GM04504 (cell line): ENCODE measurements at regions not wholly inside any gene's neighbourhood (a gene's known extent, or its start where the extent isn't known, plus 50 kb on each side); places are given as distances from the start of the nearest gene placed in this dataset.

ENCODE experiments used
- DNase-seq: peaks from one replicate; pipeline ENCODE4 v3.0.0-alpha.2; 2012; ENCODE audit warnings: low read depth

DNA sequence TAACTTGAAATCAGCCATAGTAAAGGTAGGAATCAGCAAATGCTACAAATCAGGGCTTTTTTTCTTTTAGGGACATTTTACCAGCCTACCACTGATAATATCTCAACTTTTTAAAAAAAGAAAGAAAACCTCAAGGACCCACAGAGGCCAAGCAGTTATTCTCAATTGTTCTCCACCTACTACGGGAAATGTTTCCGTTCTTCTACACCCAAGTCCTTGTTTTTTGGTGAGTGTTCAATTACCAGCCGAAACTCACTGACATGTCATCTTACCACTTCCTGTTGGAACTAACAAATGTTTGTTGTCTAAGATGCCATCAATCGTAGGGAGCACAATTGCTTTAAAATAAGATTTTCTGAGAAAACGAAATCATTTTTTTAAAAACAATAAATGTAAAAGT, 50.2 kb upstream of the CDK1 start:
- no peak for DNase-seq

DNA sequence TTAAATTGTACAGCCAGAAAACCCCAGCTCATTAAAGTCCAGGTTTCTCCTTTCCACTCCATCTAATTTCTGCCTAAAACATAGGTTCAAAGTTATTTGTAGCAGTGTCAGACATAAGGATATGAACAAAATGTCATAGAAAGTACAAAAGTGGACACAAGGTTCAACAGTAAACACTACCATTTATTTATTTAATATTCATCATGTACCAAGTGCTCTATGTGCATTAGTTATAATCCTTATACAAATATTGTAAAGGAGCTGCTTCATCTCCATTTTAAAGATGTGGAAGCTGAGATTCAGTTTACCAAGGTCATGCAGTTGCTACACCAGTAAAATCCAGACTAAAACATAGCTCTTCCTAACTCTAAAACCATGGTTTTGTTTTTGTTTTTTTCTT, 52.0 kb upstream of the CDK1 start:
- DNase-seq: no peak

DNA sequence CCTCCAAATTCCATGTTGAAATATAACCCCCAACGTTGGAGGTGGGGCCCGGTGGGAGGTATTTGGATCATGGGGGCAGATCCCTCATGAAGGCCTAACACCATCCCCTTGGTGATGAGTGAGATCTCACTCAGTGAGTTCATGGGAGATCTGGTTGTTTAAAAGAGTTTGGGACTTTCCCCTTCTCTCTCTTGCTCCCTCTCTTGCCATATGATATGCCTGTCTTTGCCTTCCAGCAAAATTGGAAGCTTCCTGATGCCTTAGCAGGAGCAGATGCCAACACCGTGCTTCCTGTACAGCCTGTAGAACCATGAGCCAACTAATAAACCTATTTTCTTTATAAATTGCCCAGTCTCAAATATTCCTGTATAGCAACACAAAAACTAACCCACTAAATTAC, 55.7 kb upstream of the CDK1 start:
- DNase-seq: no peak

DNA sequence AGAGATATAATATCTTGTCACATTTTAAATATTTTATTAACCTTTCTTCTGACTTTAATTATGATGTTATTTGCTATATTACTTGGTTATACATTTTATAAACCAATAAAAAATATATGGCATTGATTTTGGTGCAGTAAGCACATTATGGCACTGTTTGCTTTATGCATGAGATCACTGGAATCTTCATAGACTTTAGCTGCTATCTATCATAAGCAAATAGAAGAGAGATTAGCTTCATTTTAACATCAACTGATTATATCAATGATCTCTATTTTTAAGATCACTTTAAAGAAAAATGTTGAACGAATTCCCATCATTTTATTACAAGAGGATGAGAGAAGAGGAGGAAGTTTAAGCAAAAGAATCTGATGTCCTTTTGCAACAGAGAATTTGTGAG, 58.6 kb upstream of the CDK1 start:
- DNase-seq: no peak

DNA sequence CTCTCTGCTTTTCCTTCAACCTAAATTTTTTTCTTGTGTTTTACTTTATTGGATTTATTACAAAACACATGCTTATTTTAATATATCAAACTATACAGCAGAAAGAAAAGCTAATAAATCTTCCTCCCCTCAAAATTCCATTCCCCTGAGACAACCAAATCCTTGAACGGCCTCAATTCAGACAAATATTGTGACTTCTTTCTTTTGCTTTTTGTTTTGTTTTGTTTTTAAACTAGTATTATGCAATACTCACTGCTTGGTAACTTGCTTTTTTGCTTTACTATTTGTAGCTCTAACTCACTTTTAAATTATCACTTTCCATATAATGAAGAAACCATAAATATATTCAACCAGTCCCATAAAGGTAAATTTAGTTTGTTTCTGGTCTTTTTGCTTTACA, 59.4 kb upstream of the CDK1 start:
- no peak for DNase-seq

DNA sequence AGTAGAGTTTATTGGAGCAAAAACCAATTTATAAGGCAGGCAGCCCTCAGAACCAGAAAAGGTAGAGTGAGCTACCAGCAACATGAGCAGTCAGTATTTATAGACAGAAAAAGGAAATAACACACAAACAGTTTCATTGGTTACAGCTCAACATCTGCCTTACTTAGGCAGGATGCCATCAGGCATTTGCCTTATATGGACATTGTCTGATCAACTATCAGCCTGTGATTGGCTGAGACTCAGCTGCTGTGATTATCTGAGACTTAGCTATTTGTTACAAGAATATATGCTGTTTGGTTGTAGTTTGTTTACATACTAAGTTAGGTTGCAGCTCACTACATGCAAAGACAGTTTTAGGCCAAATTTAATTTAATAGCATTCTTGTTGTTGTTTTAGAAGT, 60.4 kb upstream of the CDK1 start:
- no peak for DNase-seq

DNA sequence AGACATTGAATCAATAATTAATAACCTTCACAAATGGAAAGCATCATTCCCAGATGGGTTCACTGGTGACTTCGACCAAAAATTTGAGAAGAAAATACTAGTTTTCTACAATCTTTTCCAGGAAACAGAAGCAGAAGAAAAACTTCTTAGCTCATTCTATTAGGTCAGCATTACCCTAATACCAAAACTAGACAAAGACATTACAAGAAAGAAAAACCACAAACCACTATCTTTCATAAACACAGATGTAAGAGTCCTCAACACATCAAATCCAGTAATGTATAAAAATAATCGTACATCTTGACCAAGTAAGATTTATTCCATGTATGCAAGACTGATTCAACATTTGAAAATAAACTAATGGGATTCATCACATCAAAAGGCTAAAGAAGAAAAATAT, 64.0 kb upstream of the CDK1 start:
- no peak for DNase-seq

DNA sequence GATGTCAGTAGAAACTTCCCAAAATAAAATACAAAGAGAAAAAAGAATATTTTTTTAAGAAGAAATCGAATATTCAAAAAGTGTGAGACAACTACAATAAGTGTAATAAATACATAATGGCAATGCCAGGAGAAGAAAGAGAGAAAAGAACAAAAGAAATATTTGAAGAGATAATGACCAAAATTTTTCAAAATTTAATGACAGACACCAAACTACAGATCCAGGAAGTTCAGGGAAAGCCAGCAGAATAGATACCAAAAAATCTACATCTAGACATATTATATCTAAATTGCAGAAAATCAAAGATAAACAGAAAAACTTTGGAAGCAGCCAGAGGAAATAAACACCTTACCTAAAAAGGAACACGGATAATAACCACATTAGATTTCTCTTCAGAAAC, 66.8 kb upstream of the CDK1 start:
- DNase-seq: no peak

DNA sequence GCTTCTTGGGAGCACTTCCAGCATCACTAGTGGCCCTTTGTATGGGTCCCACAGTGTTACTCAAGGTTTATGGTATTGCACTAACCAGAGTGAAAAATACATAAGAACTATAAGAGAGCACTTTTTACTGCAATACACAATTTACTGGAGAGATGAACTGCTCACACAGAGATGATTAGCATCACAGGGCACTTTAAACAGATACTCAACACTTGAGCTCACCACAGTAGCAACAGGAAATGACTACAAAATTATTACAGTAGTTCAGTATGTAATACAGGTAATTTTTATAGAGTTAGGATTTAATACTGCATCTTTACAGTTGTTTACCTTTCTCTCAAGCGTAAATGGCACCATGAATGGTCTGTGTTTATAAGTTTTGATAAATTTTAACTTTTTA, 68.2 kb upstream of the CDK1 start:
- DNase-seq: no peak

DNA sequence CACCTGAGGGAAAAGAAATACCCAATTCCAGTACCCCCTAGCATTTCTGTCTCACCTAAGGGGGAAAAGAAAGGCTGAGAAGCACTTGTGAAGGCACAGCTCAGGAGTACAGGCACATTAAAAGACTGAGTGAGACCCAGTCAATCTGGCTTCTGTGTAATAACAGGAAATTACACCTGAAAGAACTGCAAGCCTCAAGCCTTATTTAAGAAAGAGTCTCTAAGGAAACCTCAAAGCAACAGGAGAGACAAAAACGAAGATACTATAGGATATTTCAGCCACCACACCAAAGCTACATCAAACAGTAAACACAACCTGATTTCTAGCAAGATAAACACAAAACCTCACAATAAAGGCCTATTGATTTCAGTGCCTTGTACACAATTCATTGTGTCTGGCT, 69.6 kb upstream of the CDK1 start:
- DNase-seq: no peak

DNA sequence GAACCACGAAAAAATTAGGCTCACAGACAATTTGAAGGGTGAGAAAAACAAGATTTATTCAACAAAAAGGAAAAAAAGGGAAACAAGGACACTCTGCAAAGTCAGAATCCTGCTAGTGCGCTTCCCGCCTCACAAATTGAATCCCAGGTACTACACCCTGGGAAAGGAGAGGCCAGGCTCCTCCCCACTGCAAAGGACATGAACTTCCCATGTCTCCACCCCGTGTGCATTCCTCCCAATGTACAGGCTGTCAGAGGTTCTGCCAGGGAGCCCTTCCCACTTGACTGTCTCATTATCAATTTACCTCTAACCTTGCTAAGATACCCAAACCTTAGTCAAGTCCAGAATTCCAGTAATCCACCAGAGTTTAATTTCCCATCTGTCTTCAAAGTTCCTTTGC, 70.4 kb upstream of the CDK1 start:
- no peak for DNase-seq

DNA sequence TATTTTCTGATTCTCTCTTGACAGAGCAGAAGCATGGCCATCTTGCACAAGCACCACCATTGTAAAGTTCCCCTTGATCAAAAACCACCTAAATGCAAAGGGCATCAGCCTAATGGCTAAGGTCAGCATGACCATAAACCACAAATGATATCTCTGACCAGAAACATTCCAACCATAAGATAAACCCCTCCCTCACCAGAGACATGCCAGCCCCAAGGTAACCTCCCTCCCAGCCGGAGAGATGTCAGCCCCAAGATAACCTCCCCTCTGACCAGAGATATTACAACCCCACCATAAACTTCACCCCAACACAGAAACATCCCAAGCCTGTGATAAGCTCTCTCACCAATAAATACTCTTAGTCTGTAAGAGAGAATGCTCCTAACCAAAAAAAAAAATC, 72.1 kb upstream of the CDK1 start:
- no peak for DNase-seq

DNA sequence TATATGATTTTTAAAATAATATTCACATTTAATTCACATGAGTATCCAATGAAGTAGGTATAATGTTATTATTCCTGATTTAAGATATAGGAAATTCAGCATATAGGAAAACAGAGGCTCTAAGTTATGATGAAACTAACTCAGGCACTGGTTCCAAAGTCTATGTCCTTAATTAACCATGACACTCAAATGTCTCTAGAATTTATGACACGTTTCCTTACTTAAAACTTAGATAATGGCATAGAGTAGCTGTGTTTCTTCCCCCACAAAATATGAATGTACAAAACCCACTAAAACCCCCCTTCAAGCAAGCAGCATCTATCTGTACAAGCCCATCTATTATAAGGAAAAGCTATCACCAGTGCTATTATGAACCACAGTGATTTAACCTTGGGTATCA, 72.9 kb upstream of the CDK1 start:
- no peak for DNase-seq

DNA sequence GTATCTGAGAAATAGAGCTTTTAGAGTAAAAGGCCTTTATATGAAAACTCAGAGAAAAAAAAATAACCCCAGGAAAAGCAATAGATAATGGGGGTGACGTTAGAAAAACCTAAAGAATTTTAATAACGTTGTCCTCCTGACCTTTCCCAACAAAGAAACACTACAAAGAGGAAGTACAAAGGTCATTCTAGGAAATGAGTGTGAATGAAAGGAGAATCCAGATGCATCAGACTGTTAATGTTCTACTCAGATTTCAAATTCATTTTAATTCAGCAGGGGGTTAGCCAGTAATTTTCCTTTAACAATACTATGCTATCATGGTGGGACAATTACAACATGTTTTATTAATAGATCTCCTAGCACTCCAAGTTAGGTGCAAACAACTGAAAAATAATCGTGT, 73.8 kb upstream of the CDK1 start:
- no peak for DNase-seq

DNA sequence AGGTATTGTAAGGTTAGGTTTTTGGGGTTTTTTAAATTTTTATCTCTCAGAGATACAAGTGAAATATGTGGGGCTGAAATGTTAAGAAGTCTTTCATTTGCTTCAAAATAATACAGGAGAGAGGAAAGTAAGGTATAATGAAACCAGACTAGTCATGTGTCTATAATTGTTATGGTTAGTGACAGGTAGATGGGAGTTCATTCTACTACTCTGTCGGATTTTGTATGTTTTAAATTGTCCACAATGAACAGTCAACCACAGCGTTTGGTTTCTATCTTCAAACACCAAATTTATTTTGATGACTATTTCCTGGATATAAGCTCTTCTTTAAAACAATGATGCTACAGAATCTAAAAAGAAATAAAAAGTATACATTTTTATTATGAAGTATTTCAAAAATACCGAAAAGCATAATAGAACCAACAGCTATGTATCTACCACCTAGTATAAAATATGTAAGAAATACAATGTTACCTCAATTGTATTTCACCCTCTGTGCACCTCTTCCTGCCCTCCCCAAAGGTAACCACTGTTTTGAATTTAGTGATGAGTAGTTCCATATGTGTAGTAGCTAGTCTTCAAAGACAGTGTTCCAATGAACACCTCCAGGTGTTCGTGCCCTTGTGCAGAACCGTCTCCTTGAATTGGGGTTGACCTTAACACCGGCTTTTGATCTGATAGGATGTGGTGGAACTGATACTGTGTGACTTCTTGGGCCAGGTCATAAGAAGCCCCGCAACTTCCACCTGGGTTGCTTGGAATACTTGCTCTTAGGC, 74.8 kb upstream of the CDK1 start:
- DNase-seq: no peak

DNA sequence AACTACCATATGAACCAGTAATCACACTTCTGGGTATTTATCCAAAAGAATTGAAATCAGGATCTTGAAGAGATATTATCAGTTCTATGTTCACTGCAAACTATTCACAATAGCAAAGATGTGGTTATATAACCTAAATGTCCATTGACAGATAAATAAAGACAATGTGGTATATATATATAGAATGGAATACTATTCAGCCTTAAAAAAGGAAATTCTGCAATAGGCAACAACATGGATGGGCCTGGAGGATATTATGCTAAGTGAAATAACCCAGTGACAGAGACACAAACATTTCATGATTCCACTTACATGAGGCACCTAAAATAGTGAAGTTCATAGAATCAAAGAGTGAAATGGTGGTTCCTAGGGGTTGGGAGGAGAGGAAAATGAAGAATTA, 90.6 kb upstream of the CDK1 start:
- no peak for DNase-seq

DNA sequence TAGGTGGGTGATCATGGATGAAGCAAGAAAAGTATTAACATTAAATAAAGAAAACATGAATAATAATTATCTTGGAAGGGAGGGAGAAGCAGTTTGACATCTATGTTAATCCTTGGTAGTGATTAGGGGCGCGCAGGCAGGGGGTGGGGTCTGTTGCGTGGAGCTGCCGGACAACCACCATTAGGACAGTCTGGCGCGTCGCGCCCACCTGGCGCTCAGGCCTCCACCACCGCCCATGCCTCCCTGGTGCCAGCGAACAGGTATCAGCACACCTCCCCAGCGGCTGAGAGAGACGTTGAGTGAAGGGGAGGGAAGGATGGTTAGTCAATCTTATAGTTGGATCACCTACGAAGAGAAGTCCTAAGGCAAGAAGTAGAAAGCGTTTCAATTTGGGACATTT, 94.2 kb upstream of the CDK1 start:
- DNase-seq: no peak

DNA sequence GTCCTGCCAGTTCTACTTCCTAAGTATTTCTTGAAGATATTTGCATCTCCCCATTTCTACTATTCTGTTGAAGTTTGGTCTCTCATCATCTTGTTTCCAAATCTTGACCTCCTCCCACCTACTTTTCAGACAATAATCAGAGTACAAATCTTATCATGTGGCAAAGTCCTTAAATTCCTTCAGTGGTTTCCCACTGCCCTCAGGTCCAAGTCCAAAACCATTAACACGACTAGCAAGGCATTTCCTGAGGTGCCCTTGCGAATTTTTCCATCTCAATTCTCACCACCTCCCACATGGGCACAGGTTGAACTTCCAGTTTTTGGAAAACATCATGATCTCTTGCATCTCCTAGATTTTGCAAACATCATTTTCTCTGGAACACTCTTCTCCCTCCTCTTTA, 97.2 kb upstream of the CDK1 start:
- no peak for DNase-seq

DNA sequence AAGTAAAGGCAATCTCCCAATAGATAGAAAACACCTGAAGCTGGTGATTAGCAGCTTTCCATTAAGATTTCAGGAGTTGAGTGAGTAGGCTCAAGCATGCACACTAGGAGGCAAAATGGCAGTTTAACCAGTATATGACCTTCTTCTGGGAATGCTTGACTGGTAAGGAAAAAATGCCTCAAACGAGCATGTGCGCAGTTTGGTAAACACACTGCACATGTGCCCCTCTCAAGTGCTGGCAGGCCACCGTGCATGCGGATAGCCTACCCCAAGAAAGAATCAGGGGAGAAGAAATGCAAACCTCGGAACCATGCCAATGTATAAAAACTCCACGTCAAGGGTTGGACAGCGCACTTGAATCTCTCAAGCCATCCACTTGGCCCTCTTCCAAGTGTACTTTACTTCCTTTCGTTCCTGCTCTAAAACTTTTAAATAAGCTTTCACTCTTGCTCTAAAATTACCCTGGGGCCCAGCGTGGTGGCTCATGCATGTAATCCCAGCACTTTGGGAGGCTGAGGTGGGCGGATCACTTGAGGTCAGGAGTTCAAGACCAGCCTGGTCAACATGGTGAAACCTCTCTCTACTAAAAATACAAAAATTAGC, 98.8 kb upstream of the CDK1 start:
- no peak for DNase-seq

DNA sequence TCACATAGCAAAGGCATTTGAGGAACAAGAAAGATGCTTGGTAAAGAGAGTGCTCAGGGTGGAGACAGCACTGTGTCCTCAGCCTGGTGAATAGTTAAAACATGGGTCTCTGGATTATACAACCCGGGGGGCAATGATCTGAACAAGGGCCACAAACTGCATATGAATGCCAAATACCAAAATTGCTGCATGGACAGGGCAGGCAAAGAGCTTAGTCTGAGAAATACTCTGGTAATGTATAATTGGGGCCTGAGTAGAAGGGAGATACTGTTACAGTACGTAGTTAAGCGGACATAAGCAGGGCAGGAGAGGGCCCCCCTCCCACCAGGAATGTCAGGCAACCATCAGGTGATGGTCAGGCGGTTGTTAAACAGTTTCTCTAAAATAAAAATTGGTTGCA, 99.3 kb upstream of the CDK1 start:
- DNase-seq: no peak

DNA sequence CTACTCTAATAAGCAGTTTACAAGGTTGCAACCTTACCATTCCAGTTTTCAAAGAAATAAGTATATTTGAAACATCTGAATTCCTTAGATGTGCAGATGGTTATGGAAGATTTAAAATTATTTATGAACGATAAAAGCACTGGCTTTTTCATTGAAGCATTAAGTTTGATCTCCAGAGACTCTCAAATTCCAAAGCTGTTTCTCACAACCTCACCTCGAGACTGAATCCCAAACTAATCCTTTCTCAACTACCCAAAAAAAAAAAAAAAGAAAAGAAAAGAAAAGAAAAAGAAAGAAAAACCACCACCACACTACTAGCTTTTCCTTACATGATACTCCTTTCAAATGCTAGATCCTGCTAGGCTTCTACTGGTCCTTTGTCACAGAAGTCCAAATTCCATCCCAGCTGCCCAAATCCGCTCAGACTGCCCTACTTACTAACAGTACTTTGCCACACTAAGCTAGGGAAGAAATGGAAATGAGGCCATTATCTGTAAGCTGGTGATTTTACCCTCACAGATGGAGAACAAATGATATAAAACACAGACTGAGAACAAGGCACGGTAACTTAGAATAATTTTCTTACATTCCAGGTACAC, 100.6 kb upstream of the CDK1 start:
- DNase-seq: no peak

DNA sequence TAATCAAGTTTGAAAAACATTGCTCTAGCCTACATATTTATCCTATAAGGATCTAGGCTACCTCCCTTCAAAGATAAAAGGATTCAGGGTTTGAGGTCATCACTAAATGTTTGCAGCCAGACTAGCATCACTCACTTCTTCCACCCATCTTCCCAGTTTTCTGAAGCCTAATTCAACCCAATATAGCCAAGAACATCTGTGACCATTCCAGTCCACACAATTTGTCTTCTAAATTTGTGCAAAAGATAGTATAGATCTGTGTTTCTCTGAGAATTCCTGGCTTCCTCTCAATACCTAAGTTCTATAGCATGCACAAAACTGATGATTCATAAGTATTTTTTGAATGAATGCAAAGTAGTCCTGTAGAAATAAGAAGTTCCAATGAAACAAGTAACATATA, 103.0 kb upstream of the CDK1 start:
- no peak for DNase-seq

DNA sequence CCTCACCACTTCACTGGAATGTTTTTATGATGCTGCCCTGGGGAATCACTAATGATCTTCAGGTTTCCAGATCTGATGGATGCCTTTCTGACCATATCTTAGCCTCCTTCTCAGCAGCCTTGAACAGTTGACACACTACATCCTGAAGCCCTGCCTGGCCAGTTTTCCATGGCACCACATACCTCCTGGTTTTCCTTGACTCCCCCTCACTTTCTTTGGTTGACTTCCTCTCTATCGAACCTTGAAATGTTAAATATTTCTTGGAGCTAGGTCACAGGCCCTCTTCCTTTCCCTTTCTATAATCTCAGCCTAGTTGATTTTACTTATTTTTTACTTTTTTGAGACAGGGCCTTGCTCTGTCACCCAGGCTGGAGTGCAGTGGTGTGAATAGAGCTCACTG, 108.8 kb upstream of the CDK1 start:
- no peak for DNase-seq

DNA sequence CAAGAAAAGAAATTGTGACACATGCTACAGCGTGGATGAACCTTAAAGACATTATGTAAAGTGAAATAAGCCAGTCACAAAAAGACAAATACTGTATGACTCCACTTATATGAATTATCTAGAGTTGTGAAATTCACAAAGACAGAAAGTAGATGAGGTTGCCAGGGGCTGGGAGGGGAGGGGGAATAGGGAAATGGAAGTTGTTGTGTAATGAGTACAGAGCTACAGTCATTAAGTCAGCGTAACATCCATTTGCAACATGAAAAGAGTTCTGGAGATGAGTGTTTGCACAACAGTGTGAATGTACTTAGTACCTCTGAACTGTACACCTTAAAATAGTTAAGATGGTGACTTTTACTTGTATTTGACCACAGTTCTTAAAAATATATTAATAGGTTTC, 112.1 kb upstream of the CDK1 start:
- no peak for DNase-seq
